Caco-2 (cell line): ENCODE measurements at regions not wholly inside any gene's neighbourhood (a gene's known extent, or its start where the extent isn't known, plus 50 kb on each side); places are given as distances from the start of the nearest gene placed in this dataset.

Experiments used
- BruUV-seq: library from RNA; stranded (reverse); fragments of 400-500 nt; replicated peaks from 2 replicates; lab custom pipeline; 2021; lab: Mats Ljungman, UMichigan
- CTCF ChIA-PET: fragments of 300-600 bp; sonication (Branson Sonifier 250); formaldehyde crosslinking; loops from one replicate; lab custom pipeline; 2022; ENCODE audit warnings: antibody characterized with exemption; lab: Charles Lee
- POLR2A ChIA-PET: fragments of 300-600 bp; sonication (Branson Sonifier 250); formaldehyde crosslinking; loops from one replicate; lab custom pipeline; 2022; ENCODE audit warnings: antibody characterized with exemption; lab: Charles Lee
- DNase-seq, 2 experiments: peaks; one replicate each; pipeline versions ENCODE4 v3.0.0 to v3.0.0-alpha.2; 2020 to 2022
- H3K27me3 ChIP-seq: replicated peaks from 2 replicates; pipeline ENCODE4 v1.6.0; 2011; ENCODE audit warnings: low read length; ENCODE audit not compliant: control insufficient read depth, insufficient read depth
- H3K36me3 ChIP-seq: 2 replicates; pipeline ENCODE4 v1.5.1; 2011; ENCODE audit warnings: low read length; ENCODE audit not compliant: control insufficient read depth, insufficient read depth
- H3K4me1 ChIP-seq: fragments of 250-450 bp; sonication (Bioruptor Pico); 2 replicates; pipeline ENCODE4 v1.5.1; 2020; ENCODE audit warnings: mild to moderate bottlenecking
- H3K4me3 ChIP-seq: 2 replicates; pipeline ENCODE4 v1.5.1; 2011; ENCODE audit warnings: low read depth, mild to moderate bottlenecking, control low read depth, low read length
- H3K9me3 ChIP-seq: fragments of 250-450 bp; sonication (Bioruptor Pico); 2 replicates; pipeline ENCODE4 v1.5.1; 2020; ENCODE audit warnings: mild to moderate bottlenecking, moderate library complexity
- H3K27ac Mint-ChIP-seq: one replicate; pipeline ENCODE4 v1.8.0; 2022; ENCODE audit warnings: mixed read lengths; ENCODE audit not compliant: unreplicated experiment
- H3K27me3 Mint-ChIP-seq: one replicate; pipeline ENCODE4 v1.8.0; 2022; ENCODE audit warnings: mixed read lengths; ENCODE audit not compliant: insufficient read depth, unreplicated experiment
- H3K36me3 Mint-ChIP-seq: one replicate; pipeline ENCODE4 v1.8.0; 2022; ENCODE audit warnings: mild to moderate bottlenecking, mixed read lengths; ENCODE audit not compliant: insufficient read depth, unreplicated experiment
- H3K4me1 Mint-ChIP-seq: one replicate; pipeline ENCODE4 v1.8.0; 2022; ENCODE audit warnings: low read depth, mixed read lengths; ENCODE audit not compliant: unreplicated experiment
- H3K4me3 Mint-ChIP-seq: one replicate; pipeline ENCODE4 v1.8.0; 2022; ENCODE audit warnings: mild to moderate bottlenecking, moderate library complexity, mixed read lengths; ENCODE audit not compliant: unreplicated experiment
- H3K9me3 Mint-ChIP-seq: one replicate; pipeline ENCODE4 v1.8.0; 2022; ENCODE audit warnings: mixed read lengths; ENCODE audit not compliant: unreplicated experiment
- CTCF ChIP-seq, 2 experiments: fragments of 200-600 bp in 1 of 2; IDR thresholded peaks; 1 replicate in 1 of 2; 2 replicates in 1 of 2; pipeline versions ENCODE4 v1.5.1 to v1.8.0; 2011 to 2022; ENCODE audit warnings: antibody characterized with exemption in 1 of 2, control low read depth in 1 of 2, inconsistent platforms in 1 of 2, low read depth in 1 of 2, low read length in 1 of 2, mild to moderate bottlenecking in 1 of 2, moderate library complexity in 1 of 2; ENCODE audit not compliant: insufficient read depth in 1 of 2, severe bottlenecking in 1 of 2, unreplicated experiment in 1 of 2
- intact Hi-C: fragments of 100-400 bp; cut with micrococcal nuclease; formaldehyde crosslinking; loops from one replicate; pipeline ENCODE4 v1.10.0; 2022; ENCODE audit not compliant: unreplicated experiment

GRCh38 chr5:79871364-79872120 lies 119.5 kb downstream of the MTX3 start:
- peaks cover 9% of the 10 kb centered on the region for H3K9me3 Mint-ChIP-seq
- ChIA-PET POLR2A (no interaction called here), CTCF (no interaction called here)
- H3K4me1 Mint-ChIP-seq = no peaks in the 10 kb centered on the region
- peaks cover 2% of the 10 kb centered on the region for H3K27me3 Mint-ChIP-seq
- H3K36me3 Mint-ChIP-seq = no peaks in the 10 kb centered on the region
- DNase-seq = no peak
- Histone ChIP-seq H3K4me3 (no peak overlapping the region), H3K9me3 (no peaks in the 10 kb centered on the region), H3K4me1 (no peaks in the 10 kb centered on the region), H3K36me3 (no peaks in the 10 kb centered on the region), H3K27me3 (no peaks in the 10 kb centered on the region; the same call in 1 of the 2 replicates)
- no peak for TF ChIP-seq CTCF (IDR thresholded peaks at IDR 0.05; ENCODE audit: insufficient read depth in 1 of 2, low read depth in 1 of 2, low read length in 1 of 2, severe bottlenecking in 1 of 2, unreplicated experiment in 1 of 2)
- BruUV-seq = no TSS peak
- H3K4me3 Mint-ChIP-seq = no peak overlapping the region
- no peak overlapping the region for H3K27ac Mint-ChIP-seq
- intact Hi-C loops = loop anchor here (10.0 kb wide), 1 partner anchor 123 kb away; the partner anchor contains the start of gene MTX3

DNA sequence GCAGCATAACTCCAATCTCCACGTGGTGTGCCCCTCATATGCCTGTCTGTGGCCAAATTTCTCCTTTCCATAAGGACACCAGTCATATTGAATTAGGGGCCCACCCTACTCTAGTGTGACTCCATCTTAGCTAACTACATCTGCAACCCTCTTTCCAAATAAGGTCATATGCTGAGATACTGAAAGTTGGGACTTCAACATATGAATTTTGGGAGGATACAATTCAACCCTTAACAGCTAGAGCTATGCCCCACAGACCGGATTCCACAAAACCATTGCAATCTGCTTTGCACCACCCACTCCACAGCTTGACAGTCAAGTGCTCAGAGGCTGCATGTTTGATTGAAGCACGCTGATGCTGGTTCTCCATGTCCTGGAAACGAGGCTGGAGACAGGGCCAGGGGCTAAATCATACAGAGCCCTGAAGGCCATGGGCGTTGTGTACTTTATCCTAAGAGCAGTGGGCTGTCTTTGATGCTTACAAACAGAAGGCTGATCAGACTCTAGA lies 122.8 kb downstream of the MTX3 start:
- Mint-ChIP-seq H3K4me3 (no peak overlapping the region), H3K36me3 (no peaks in the 10 kb centered on the region), H3K9me3 (peaks cover 9% of the 10 kb centered on the region), H3K27me3 (peaks cover 2% of the 10 kb centered on the region), H3K27ac (no peak overlapping the region), H3K4me1 (no peaks in the 10 kb centered on the region)
- Histone ChIP-seq H3K27me3 (no peaks in the 10 kb centered on the region; the same call in 1 of the 2 replicates), H3K4me1 (no peaks in the 10 kb centered on the region), H3K4me3 (no peak overlapping the region), H3K36me3 (no peaks in the 10 kb centered on the region), H3K9me3 (no peaks in the 10 kb centered on the region)
- POLR2A ChIA-PET = no interaction called here
- CTCF ChIA-PET = interaction anchor here (0.6 kb wide), 1 partner anchor 212 kb away, joined by 3 read pairs; no protein-coding TSS in a partner anchor
- DNase-seq = no peak
- no TSS peak for BruUV-seq
- no peak for TF ChIP-seq CTCF (IDR thresholded peaks at IDR 0.05; ENCODE audit: insufficient read depth in 1 of 2, low read depth in 1 of 2, low read length in 1 of 2, severe bottlenecking in 1 of 2, unreplicated experiment in 1 of 2)
- intact Hi-C loops = no loop called here

DNA sequence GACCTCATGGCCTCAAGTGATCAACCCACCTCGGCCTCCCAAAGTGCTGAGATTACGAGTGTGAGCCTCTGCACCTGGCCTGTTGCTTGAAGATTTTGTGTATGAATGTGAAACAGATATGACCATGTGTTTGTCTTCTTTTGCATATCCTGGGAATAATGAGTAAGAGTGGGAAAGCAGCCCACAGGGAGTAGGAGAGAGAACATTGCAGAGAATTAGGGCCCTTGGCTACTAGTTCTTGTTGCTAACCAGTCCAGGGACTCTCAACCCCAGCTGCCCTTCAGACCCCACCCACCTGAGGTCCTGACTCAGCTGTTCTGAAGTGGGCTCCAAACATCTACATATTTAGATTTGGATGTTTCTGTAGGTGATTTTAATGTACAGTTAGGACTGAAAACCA lies 125.5 kb downstream of the MTX3 start:
- DNase-seq = no peak
- Mint-ChIP-seq H3K4me3 (no peak overlapping the region), H3K4me1 (no peaks in the 10 kb centered on the region), H3K27ac (no peak overlapping the region), H3K36me3 (no peaks in the 10 kb centered on the region), H3K9me3 (peaks cover 5% of the 10 kb centered on the region), H3K27me3 (peaks cover 2% of the 10 kb centered on the region)
- Histone ChIP-seq H3K27me3 (no peaks in the 10 kb centered on the region), H3K4me1 (no peaks in the 10 kb centered on the region), H3K36me3 (no peaks in the 10 kb centered on the region), H3K9me3 (no peaks in the 10 kb centered on the region), H3K4me3 (no peak overlapping the region)
- intact Hi-C loops = no loop called here
- TF ChIP-seq CTCF (IDR thresholded peaks at IDR 0.05; ENCODE audit: insufficient read depth in 1 of 2, low read depth in 1 of 2, low read length in 1 of 2, severe bottlenecking in 1 of 2, unreplicated experiment in 1 of 2) = no peak
- CTCF ChIA-PET = no interaction called here
- POLR2A ChIA-PET = no interaction called here
- BruUV-seq = no TSS peak
